ENCODE measurements at regions not wholly inside any gene's neighbourhood (a gene's known extent, or its start where the extent isn't known, plus 50 kb on each side); places are given as distances from the start of the nearest gene placed in this dataset.

- TF ChIP-seq FOS (IDR thresholded peaks at IDR 0.05; ENCODE audit: low read depth, low read length) (no peak), CTCF (conservative IDR thresholded peaks at IDR 0.05; ENCODE audit: low read depth, low read length) (no peak), MAZ (IDR thresholded peaks at IDR 0.05; ENCODE audit: borderline replicate concordance, low read depth, low read length) (no peak), BHLHE40 (IDR thresholded peaks at IDR 0.05; ENCODE audit: low read depth, low read length) (no peak), POLR2A (IDR thresholded peaks at IDR 0.05; ENCODE audit: low read depth, low read length) (no peak), SMC3 (IDR thresholded peaks at IDR 0.05; ENCODE audit: low read depth, low read length) (no peak), MXI1 (IDR thresholded peaks at IDR 0.05; ENCODE audit: borderline replicate concordance, low read depth, low read length) (no peak), RFX5 (IDR thresholded peaks at IDR 0.05; ENCODE audit: low read depth, low read length) (no peak), CEBPB (IDR thresholded peaks at IDR 0.05; ENCODE audit: low read depth, low read length) (no peak)
Observed at GRCh38 chr7:54956865-54957264, 62.0 kb upstream of the EGFR start.

Measured in IMR-90 (cell line).